ENCODE measurements at regions not wholly inside any gene's neighbourhood (a gene's known extent, or its start where the extent isn't known, plus 50 kb on each side); places are given as distances from the start of the nearest gene placed in this dataset.

GRCh38 chr11:23755076-23755475, 741.8 kb upstream of the LUZP2 start:
- Histone ChIP-seq H3K27ac (ENCODE audit: low read length) (no peak overlapping the region), H3K4me1 (ENCODE audit: control insufficient read depth in 1 of 2, extremely low read depth in 1 of 2, insufficient read depth in 2 of 2, low read length in 2 of 2) (no peaks in the 10 kb centered on the region), H3K36me3 (ENCODE audit: control insufficient read depth in 2 of 2, extremely low read depth in 1 of 2, insufficient read depth in 1 of 2, low read length in 1 of 2) (no peaks in the 10 kb centered on the region), H3K4me3 (ENCODE audit: control insufficient read depth in 1 of 2, extremely low read depth in 1 of 2, low read length in 1 of 2) (no peak overlapping the region), H3K27me3 (replicated peaks in 1 of 2; ENCODE audit: control insufficient read depth in 2 of 2, extremely low read depth in 1 of 2, insufficient read depth in 2 of 2, low read length in 1 of 2) (no peaks in the 10 kb centered on the region), H3K9me3 (no peaks in the 10 kb centered on the region)
- H3K9me3 Mint-ChIP-seq, result peaks cover 10 to 12% (median 10%) of the 10 kb centered on the region in 3 donors
- no peaks in the 10 kb centered on the region for H3K36me3 Mint-ChIP-seq
- DNase-seq (no peak), ATAC-seq (replicated peaks in 1 of 4) (no peak)
- POLR2A ChIA-PET, result no interaction called here
- H3K4me3 Mint-ChIP-seq, result no peak overlapping the region
- H3K4me1 Mint-ChIP-seq, result no peaks in the 10 kb centered on the region
- no CpG with 5 or more reads among the region's 2 CpGs for WGBS (ENCODE audit: insufficient coverage)
- no peak overlapping the region for H3K27ac Mint-ChIP-seq
- CTCF ChIA-PET, result no interaction called here
- no peaks in the 10 kb centered on the region for H3K27me3 Mint-ChIP-seq

GRCh38 chr11:23755769-23756168, 741.1 kb upstream of the LUZP2 start:
- Mint-ChIP-seq H3K4me1 (no peaks in the 10 kb centered on the region), H3K36me3 (no peaks in the 10 kb centered on the region), H3K4me3 (no peak overlapping the region), H3K27ac (no peak overlapping the region), H3K27me3 (no peaks in the 10 kb centered on the region), H3K9me3 (peaks cover 3 to 11% (median 10%) of the 10 kb centered on the region in 3 donors)
- DNase-seq (no peak), ATAC-seq (replicated peaks in 1 of 4) (no peak)
- Histone ChIP-seq H3K9me3 (no peaks in the 10 kb centered on the region), H3K36me3 (ENCODE audit: control insufficient read depth in 2 of 2, extremely low read depth in 1 of 2, insufficient read depth in 1 of 2, low read length in 1 of 2) (no peaks in the 10 kb centered on the region), H3K27me3 (replicated peaks in 1 of 2; ENCODE audit: control insufficient read depth in 2 of 2, extremely low read depth in 1 of 2, insufficient read depth in 2 of 2, low read length in 1 of 2) (no peaks in the 10 kb centered on the region), H3K27ac (ENCODE audit: low read length) (no peak overlapping the region), H3K4me1 (ENCODE audit: control insufficient read depth in 1 of 2, extremely low read depth in 1 of 2, insufficient read depth in 2 of 2, low read length in 2 of 2) (no peaks in the 10 kb centered on the region), H3K4me3 (ENCODE audit: control insufficient read depth in 1 of 2, extremely low read depth in 1 of 2, low read length in 1 of 2) (no peak overlapping the region)
- ChIA-PET POLR2A (no interaction called here), CTCF (no interaction called here)
- WGBS (ENCODE audit: insufficient coverage), result 71% methylated on average over 2 of the region's 2 CpGs

- Histone ChIP-seq H3K4me3 (ENCODE audit: control insufficient read depth in 1 of 2, extremely low read depth in 1 of 2, low read length in 1 of 2) (no peak overlapping the region), H3K4me1 (ENCODE audit: control insufficient read depth in 1 of 2, extremely low read depth in 1 of 2, insufficient read depth in 2 of 2, low read length in 2 of 2) (no peaks in the 10 kb centered on the region), H3K27me3 (replicated peaks in 1 of 2; ENCODE audit: control insufficient read depth in 2 of 2, extremely low read depth in 1 of 2, insufficient read depth in 2 of 2, low read length in 1 of 2) (no peaks in the 10 kb centered on the region), H3K9me3 (no peaks in the 10 kb centered on the region), H3K27ac (ENCODE audit: low read length) (no peak overlapping the region), H3K36me3 (ENCODE audit: control insufficient read depth in 2 of 2, extremely low read depth in 1 of 2, insufficient read depth in 1 of 2, low read length in 1 of 2) (no peaks in the 10 kb centered on the region)
- Mint-ChIP-seq H3K9me3 (peaks cover 3 to 15% (median 13%) of the 10 kb centered on the region in 3 donors), H3K4me3 (no peak overlapping the region), H3K4me1 (no peaks in the 10 kb centered on the region), H3K27me3 (no peaks in the 10 kb centered on the region), H3K36me3 (no peaks in the 10 kb centered on the region), H3K27ac (no peak overlapping the region)
- CTCF ChIA-PET, result no interaction called here
- POLR2A ChIA-PET, result no interaction called here
- DNase-seq (no peak), ATAC-seq (replicated peaks in 1 of 4) (no peak)
- no CpG with 5 or more reads among the region's 2 CpGs for WGBS (ENCODE audit: insufficient coverage)
These were observed 737.4 kb upstream of the LUZP2 start for GRCh38 chr11:23759489-23759888.

- Mint-ChIP-seq H3K27ac (no peak overlapping the region), H3K4me3 (no peak overlapping the region), H3K36me3 (no peaks in the 10 kb centered on the region), H3K9me3 (peaks cover 0 to 19% (median 9%) of the 10 kb centered on the region in 3 donors), H3K4me1 (no peaks in the 10 kb centered on the region), H3K27me3 (no peaks in the 10 kb centered on the region)
- H3K4me3 ChIP-seq (ENCODE audit: control insufficient read depth in 1 of 2, extremely low read depth in 1 of 2, low read length in 1 of 2), result no peak overlapping the region
- H3K36me3 ChIP-seq (ENCODE audit: control insufficient read depth in 2 of 2, extremely low read depth in 1 of 2, insufficient read depth in 1 of 2, low read length in 1 of 2), result no peaks in the 10 kb centered on the region
- ChIA-PET CTCF (no interaction called here), POLR2A (no interaction called here)
- H3K9me3 ChIP-seq, result no peaks in the 10 kb centered on the region
- DNase-seq, result no peak
- no peak for ATAC-seq (replicated peaks in 1 of 4)
- H3K27me3 ChIP-seq (replicated peaks in 1 of 2; ENCODE audit: control insufficient read depth in 2 of 2, extremely low read depth in 1 of 2, insufficient read depth in 2 of 2, low read length in 1 of 2), result no peaks in the 10 kb centered on the region
- H3K27ac ChIP-seq (ENCODE audit: low read length), result no peak overlapping the region
- no peaks in the 10 kb centered on the region for H3K4me1 ChIP-seq (ENCODE audit: control insufficient read depth in 1 of 2, extremely low read depth in 1 of 2, insufficient read depth in 2 of 2, low read length in 2 of 2)
- 86% methylated on average over 1 of the region's 2 CpGs for WGBS (ENCODE audit: insufficient coverage)
These were observed 732.6 kb upstream of the LUZP2 start for GRCh38 chr11:23764286-23764685.

- H3K27ac Mint-ChIP-seq, result no peak overlapping the region
- no CpG with 5 or more reads among the region's 2 CpGs for WGBS (ENCODE audit: insufficient coverage)
These were observed 731.1 kb upstream of the LUZP2 start for GRCh38 chr11:23765682-23766252.

GRCh38 chr11:23767576-23767975, 729.3 kb upstream of the LUZP2 start:
- Histone ChIP-seq H3K27me3 (replicated peaks in 1 of 2; ENCODE audit: control insufficient read depth in 2 of 2, extremely low read depth in 1 of 2, insufficient read depth in 2 of 2, low read length in 1 of 2) (no peaks in the 10 kb centered on the region), H3K4me3 (ENCODE audit: control insufficient read depth in 1 of 2, extremely low read depth in 1 of 2, low read length in 1 of 2) (no peak overlapping the region), H3K4me1 (ENCODE audit: control insufficient read depth in 1 of 2, extremely low read depth in 1 of 2, insufficient read depth in 2 of 2, low read length in 2 of 2) (no peaks in the 10 kb centered on the region), H3K36me3 (ENCODE audit: control insufficient read depth in 2 of 2, extremely low read depth in 1 of 2, insufficient read depth in 1 of 2, low read length in 1 of 2) (no peaks in the 10 kb centered on the region), H3K9me3 (no peaks in the 10 kb centered on the region), H3K27ac (ENCODE audit: low read length) (no peak overlapping the region)
- WGBS (ENCODE audit: insufficient coverage), result no CpG with 5 or more reads among the region's 1 CpG
- CTCF ChIA-PET, result interaction anchor here in 1 of 2 donors (0.7 kb wide), 1 partner anchor 158 kb away, joined by 3 read pairs; no protein-coding TSS in a partner anchor
- Mint-ChIP-seq H3K27ac (no peak overlapping the region), H3K4me3 (no peak overlapping the region), H3K9me3 (peaks cover 0 to 24% (median 7%) of the 10 kb centered on the region in 3 donors), H3K36me3 (no peaks in the 10 kb centered on the region), H3K4me1 (no peaks in the 10 kb centered on the region), H3K27me3 (no peaks in the 10 kb centered on the region)
- POLR2A ChIA-PET, result no interaction called here
- no peak for ATAC-seq (replicated peaks in 1 of 4)
- no peak for DNase-seq

More at GRCh38 chr11:23765682-23766252, 731.1 kb upstream of the LUZP2 start:
- H3K27me3 ChIP-seq (replicated peaks in 1 of 2; ENCODE audit: control insufficient read depth in 2 of 2, extremely low read depth in 1 of 2, insufficient read depth in 2 of 2, low read length in 1 of 2), result no peaks in the 10 kb centered on the region
- H3K4me3 Mint-ChIP-seq, result no peak overlapping the region
- no peaks in the 10 kb centered on the region for H3K4me1 Mint-ChIP-seq
- H3K36me3 ChIP-seq (ENCODE audit: control insufficient read depth in 2 of 2, extremely low read depth in 1 of 2, insufficient read depth in 1 of 2, low read length in 1 of 2), result no peaks in the 10 kb centered on the region
- DNase-seq (no peak), ATAC-seq (replicated peaks in 1 of 4) (no peak)
- H3K4me1 ChIP-seq (ENCODE audit: control insufficient read depth in 1 of 2, extremely low read depth in 1 of 2, insufficient read depth in 2 of 2, low read length in 2 of 2), result no peaks in the 10 kb centered on the region
- H3K27me3 Mint-ChIP-seq, result no peaks in the 10 kb centered on the region
- no peak overlapping the region for H3K27ac ChIP-seq (ENCODE audit: low read length)
- H3K36me3 Mint-ChIP-seq, result no peaks in the 10 kb centered on the region
- CTCF ChIA-PET, result no interaction called here
- no peak overlapping the region for H3K4me3 ChIP-seq (ENCODE audit: control insufficient read depth in 1 of 2, extremely low read depth in 1 of 2, low read length in 1 of 2)
- H3K9me3 Mint-ChIP-seq, result peaks cover 0 to 27% (median 7%) of the 10 kb centered on the region in 3 donors
- POLR2A ChIA-PET, result no interaction called here
- H3K9me3 ChIP-seq, result no peaks in the 10 kb centered on the region

GRCh38 chr11:23769214-23769613, 727.6 kb upstream of the LUZP2 start:
- Mint-ChIP-seq H3K4me3 (no peak overlapping the region), H3K9me3 (peaks cover 0 to 24% (median 7%) of the 10 kb centered on the region in 3 donors), H3K4me1 (no peaks in the 10 kb centered on the region), H3K27ac (no peak overlapping the region), H3K36me3 (no peaks in the 10 kb centered on the region), H3K27me3 (no peaks in the 10 kb centered on the region)
- no peak for DNase-seq
- Histone ChIP-seq H3K27me3 (replicated peaks in 1 of 2; ENCODE audit: control insufficient read depth in 2 of 2, extremely low read depth in 1 of 2, insufficient read depth in 2 of 2, low read length in 1 of 2) (no peaks in the 10 kb centered on the region), H3K4me3 (ENCODE audit: control insufficient read depth in 1 of 2, extremely low read depth in 1 of 2, low read length in 1 of 2) (no peak overlapping the region), H3K4me1 (ENCODE audit: control insufficient read depth in 1 of 2, extremely low read depth in 1 of 2, insufficient read depth in 2 of 2, low read length in 2 of 2) (no peaks in the 10 kb centered on the region), H3K36me3 (ENCODE audit: control insufficient read depth in 2 of 2, extremely low read depth in 1 of 2, insufficient read depth in 1 of 2, low read length in 1 of 2) (no peaks in the 10 kb centered on the region), H3K27ac (ENCODE audit: low read length) (no peak overlapping the region), H3K9me3 (no peaks in the 10 kb centered on the region)
- POLR2A ChIA-PET, result no interaction called here
- CTCF ChIA-PET, result no interaction called here
- no peak for ATAC-seq (replicated peaks in 1 of 4)
- WGBS (ENCODE audit: insufficient coverage), result 20% methylated on average over 1 of the region's 1 CpG
